GM12874 (cell line): ENCODE measurements at regions not wholly inside any gene's neighbourhood (a gene's known extent, or its start where the extent isn't known, plus 50 kb on each side); places are given as distances from the start of the nearest gene placed in this dataset.

Source experiments
- CTCF ChIP-seq: IDR thresholded peaks from 2 replicates; pipeline ENCODE4 v1.5.1; 2011; ENCODE audit warnings: low read depth, mild to moderate bottlenecking, control low read depth, low read length, moderate library complexity; ENCODE audit not compliant: insufficient read depth

- no peak for TF ChIP-seq CTCF
Measured at GRCh38 chr19:28577233-28577632, 635.7 kb downstream of the UQCRFS1 start.

GRCh38 chr19:28575816-28576215, 637.1 kb downstream of the UQCRFS1 start:
- TF ChIP-seq CTCF = no peak

GRCh38 chr19:28574212-28574611, 638.7 kb downstream of the UQCRFS1 start:
- TF ChIP-seq CTCF = no peak

- TF ChIP-seq CTCF = no peak
Measured at GRCh38 chr19:28569132-28570131, 643.5 kb downstream of the UQCRFS1 start.

- no peak for TF ChIP-seq CTCF
Measured at GRCh38 chr19:28567834-28568233, 645.1 kb downstream of the UQCRFS1 start.

GRCh38 chr19:28563964-28564921, 648.7 kb downstream of the UQCRFS1 start:
- TF ChIP-seq CTCF = no peak

- no peak for TF ChIP-seq CTCF
Measured at GRCh38 chr19:28560786-28561185, 652.2 kb downstream of the UQCRFS1 start.
